CD4-positive, alpha-beta T cell treated with Interleukin-17A for 4 hours (primary cell): ENCODE measurements at regions not wholly inside any gene's neighbourhood (a gene's known extent, or its start where the extent isn't known, plus 50 kb on each side); places are given as distances from the start of the nearest gene placed in this dataset.

Source experiments
- DNase-seq: peaks from one replicate; pipeline ENCODE4 v3.0.0-alpha.2; 2020; ENCODE audit warnings: mixed read lengths

GRCh38 chr21:37967036-37967435, 50.8 kb upstream of the KCNJ6 start:
- no peak for DNase-seq

DNA sequence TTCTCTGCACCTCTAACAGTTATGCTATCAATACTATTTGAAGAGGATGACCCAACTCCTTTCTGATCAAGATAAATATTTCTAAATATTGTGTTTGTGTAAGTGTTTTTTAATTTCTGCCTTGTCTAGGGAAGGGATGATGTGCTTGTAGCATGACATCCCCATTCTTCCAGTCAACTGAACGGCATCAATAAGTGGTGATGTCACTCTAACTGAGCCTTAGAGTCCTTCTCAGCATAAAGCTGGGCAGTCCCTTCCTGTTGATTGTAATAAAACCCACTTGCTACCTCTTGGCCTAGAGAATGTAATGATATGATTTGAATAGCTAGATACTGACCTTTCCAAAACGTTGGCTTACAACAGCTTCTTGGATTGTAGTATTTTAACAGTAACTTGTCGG, 52.5 kb upstream of the KCNJ6 start:
- DNase-seq: no peak

DNA sequence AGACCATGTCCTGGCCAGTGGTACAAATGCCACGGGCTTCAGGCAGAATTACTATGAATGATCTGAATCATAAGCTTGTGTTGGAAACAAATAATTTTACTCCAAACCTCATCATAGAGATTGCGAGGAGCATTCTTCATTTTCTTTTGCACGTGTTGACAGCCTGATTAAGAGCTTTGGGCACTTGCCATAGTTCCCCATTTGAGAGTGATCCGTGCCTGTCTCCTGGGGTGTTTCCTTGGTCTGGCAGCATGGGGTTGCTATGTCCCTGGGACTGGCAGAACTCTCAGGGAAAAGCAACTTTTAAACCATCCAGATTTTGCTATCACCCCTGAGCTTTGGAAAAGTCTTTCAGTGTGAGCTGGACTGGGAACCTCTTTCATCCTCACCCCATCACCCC, 54.3 kb upstream of the KCNJ6 start:
- DNase-seq: no peak

DNA sequence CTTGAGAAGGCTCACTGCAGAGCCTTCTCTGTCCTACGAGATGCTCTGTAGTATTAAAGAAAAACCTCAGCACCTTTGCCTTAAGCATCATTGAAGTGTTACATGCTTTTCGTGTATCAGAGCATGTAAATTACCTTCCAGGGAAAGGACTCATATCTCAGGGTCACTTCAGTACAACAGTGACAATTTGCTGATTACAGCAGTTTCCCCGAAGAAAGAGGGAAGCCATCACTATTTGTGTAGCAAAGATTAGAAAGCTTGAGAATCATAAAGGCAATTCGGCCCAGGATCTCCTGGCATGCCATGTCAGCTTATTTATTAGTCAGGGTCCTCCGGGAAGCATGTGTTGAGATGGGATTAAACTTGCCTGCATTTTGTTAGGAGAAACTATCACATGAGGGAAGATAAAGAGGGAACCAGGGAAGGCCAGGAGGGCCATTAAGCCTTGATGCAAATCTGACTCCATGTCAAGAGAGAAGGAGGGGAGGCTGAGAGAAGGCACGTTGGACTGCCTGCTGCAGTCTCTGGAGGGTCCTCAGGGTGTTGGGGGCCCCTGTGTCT, 55.2 kb upstream of the KCNJ6 start:
- no peak for DNase-seq

DNA sequence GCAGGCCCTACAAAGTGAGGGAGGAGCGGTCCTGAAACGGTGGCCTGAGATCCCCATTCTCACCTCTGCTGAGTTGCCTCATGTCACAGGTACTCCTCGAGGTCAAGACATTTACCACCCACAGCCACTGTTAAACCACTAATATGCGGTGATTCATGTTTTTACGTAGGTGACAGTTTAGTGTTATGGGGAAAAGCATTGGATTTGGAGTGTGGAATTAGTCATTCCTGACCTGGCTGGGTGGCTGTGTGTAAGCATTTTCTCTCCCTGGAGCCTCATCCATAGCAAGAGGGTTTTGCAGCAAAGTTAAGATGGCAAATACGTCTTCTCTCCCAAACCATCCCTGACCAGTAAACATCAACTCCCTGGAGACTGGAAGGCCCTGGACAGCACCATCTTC, 57.8 kb upstream of the KCNJ6 start:
- no peak for DNase-seq

- DNase-seq: no peak
Observed at GRCh38 chr21:37982496-37983318, 66.5 kb upstream of the KCNJ6 start.

DNA sequence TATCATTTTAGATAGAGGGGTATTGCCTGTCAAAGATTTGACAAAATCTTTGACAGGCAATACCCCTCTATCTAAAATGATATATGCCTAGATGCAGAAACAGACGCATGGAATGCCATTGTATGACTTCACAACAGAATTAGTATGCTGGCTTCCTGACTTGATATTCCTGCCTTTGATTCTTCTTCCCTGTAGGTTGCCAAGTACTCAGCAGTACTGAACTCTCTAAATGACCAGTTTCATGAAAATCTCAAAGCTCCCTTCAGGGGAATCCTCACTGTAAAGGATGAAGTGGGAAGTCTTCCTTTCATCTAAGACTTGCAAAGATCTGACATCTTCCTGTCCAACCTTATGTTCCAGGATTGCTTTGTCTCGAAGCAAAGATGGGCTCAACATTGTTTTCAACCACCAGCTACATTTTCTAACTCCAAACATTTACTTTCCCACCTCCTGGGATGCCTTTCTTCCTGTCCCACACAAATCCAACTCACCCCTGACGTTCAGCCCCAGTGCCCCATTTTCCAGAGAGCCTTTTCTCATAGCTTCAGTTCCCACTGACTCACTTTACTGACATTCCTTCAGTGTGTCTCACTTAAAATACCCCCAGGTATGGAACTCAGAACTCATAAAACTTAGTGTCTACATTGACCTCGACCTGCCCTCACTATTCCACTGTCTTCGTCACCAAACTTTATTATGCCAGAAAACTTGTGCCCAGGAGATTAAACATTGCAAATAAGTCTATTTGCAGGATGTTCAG, 67.3 kb upstream of the KCNJ6 start:
- DNase-seq: no peak

DNA sequence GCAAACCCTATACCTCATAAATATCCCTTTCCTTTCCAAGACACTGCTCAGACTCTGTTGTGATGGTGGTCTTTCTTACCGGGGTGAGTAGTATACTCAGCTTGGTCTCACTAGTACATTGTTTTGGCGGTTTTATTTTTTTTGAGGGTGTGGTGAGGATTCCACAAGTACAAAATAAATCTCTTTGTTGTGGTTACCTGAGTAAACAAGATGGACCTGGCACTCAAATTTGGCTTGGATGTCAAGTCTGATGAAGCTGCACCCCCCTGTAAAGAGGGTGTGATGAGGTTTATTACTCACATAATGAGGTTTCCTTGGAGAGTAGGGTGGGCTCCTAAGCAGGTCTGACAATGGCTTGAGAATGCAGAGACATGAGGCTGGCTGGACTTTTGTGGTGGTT, 68.2 kb upstream of the KCNJ6 start:
- DNase-seq: no peak

DNA sequence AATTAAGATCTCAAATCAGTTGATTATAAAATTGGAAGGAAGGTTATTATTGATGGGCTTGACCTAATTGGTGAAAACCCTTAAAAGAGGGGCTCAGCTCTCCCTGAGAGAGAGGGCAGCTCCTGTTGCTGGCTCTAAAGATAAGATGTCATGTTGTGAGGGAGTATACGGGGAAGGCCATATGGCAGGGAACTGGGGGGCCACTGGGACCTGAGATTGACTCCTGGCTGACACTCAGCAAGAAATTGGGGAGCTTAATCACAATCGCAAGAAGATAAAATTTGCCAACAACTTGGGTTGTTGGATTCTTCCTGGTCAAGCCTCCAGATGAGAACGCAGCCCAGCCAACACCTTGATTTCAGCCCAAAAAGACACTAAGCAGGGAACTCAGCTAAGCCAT, 69.7 kb upstream of the KCNJ6 start:
- DNase-seq: no peak

DNA sequence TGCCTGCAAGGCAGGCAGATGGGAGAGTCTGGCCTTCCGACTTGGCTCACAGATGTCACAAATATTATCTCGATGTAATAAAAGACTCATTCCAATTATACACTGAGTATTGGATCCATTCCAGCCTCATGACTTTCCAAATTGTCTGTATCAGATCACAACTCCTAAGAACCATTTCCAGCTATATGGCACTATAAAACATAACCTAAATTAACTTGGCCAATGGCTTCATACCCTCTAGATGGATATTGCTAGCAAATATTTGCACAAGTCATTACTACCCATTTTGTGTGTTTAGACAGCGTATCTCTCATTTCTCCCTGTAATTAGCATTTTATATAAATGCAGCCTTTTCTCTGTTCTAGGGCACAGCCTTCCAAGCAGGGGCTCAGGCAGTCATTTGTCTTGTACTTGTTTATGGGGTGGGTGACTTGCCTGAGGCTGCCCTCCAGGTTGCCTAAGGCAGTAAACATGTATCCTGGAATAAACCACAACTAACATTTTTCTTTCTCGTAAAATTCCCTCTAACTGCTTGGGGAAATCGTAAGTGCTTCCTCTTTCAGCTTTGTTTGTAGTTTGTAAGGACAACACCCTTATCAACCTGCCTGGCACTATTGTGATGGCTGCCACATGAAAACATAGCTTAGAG, 70.6 kb upstream of the KCNJ6 start:
- no peak for DNase-seq

- no peak for DNase-seq
Observed at GRCh38 chr21:37987668-37988067, 71.4 kb upstream of the KCNJ6 start.

DNA sequence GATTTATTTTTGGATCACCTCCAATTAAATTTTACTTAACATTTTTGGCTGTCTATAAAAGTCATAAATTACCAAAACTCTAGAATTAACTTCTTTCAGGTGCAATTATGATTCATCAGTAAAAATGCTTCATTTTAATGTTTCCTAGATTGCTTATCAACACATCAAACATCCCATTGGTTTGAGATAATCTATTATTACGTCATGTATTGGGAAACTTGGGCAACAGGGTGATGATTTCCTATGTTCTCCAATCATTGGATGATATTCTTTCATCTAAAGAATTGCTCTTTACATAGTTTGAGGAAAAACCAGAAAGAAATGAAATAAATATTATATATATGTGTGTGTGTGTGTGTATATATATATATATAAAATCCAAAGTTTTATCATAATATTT, 76.8 kb upstream of the KCNJ6 start:
- DNase-seq: no peak

DNA sequence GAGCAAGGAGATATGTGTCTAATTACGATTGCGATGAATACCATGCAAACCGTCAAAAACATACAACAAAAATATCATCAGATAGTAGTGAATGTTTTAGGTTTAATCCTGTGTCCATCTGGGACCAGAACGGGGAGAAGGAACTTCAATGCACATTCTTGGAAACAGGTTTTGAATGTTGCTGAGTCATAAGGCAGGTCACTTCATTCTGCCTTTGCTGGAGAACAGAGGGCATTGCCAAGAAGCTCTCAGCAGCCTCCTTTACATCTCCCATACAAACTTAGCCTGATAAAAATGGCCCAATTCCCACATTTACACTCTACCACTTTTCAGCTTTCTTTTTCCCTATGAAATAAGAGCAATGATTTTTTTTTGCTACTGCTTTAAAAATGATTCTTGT, 78.0 kb upstream of the KCNJ6 start:
- DNase-seq: no peak

DNA sequence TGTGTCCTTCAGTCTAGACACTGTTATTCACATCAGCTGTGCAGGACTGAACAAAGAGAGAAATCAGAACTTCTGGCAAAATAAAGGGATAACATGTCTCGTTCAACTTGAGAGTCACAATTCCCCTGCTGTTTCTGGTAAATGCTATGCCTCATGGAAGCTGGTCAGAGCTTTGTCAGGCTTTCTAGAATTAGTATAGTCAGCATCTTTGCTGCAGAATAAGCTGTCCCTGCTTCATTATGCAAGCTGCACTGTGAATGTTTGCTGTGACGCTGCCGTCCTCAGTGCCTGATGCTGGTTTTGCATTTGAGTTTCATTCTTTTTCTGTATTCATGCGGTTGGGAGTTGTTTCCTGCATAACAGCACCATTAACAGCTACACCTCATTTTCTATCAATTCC, 96.4 kb upstream of the KCNJ6 start:
- no peak for DNase-seq

- DNase-seq: no peak
Observed at GRCh38 chr21:38013741-38014140, 97.5 kb upstream of the KCNJ6 start.

DNA sequence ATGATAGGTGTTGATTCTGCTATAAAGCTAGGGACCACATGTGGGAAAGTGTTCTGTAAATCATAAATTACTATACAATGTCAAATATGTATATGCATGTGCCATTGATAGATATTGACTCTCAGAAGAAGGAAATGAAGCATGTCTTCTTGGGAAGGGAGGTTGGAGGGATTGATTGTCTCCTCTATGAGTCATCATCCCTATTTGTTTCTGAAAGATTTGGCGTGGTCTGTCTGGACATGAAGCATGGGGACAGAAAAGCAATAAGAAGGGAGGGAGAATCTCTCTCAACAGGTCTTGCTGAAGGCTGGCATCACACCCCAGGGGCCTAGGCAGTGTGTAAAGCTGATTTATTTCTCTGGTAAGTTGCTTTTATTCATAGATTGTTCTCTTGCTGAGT, 98.0 kb upstream of the KCNJ6 start:
- DNase-seq: no peak

DNA sequence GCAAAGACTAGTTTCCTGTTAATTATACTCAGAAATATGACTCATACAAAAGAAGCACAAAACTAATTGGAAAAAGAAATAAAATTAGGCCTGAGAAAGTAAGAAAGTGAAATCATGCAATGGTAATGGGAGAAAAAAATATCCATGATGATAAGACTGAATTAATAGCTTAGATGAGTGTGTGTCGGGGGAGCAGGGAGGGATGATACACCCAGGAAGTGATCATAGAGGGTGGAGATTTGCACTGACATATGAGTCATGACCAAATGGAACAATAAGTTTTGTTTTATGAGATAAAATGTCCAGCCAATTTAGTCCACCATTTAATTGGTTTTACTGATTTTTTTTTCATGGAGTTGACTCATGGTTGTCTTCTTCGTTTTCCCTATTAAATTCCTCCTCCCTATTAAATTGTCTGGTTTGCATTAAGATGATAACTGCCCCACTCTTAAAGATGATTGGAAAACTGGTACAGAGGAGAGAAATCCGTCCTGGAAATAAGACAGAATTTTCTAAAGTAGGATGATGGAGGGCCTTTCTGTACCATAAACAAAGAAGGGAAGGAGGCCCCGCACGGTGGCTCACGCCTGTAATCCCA, 111.7 kb upstream of the KCNJ6 start:
- no peak for DNase-seq

DNA sequence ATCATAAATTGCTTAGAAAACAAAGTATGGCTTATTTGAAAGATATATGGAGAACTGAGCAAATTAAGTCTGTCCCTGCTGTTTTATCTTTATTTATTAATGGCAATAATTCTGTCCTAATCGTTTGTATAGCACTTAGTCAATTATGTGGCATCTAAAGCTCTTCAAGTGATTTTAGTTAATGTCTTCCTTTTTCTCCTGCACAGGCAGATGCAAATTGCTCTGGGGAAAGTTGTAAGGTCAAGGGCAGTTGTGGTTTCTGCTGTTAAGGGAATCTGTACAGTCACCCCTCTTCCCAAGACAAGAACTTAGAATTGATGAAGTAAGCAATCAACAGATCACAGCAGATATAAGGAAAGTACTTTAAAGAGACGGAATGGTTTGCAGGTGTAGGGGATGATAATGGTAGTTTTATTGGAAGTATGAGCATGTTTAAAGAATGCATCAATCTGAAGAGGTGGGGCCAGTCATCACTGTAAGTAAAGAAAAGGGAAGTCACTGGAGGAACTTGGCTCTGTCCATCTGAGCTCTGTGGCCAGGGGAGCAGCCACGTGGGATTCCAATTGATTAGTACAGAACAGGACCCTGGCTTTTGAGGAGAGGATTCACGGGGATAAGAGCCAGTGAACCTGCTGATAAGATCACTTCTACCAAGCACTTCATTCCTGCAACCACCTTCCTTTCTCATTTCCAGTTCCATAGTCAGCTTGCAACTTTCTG, 116.0 kb upstream of the KCNJ6 start:
- no peak for DNase-seq

DNA sequence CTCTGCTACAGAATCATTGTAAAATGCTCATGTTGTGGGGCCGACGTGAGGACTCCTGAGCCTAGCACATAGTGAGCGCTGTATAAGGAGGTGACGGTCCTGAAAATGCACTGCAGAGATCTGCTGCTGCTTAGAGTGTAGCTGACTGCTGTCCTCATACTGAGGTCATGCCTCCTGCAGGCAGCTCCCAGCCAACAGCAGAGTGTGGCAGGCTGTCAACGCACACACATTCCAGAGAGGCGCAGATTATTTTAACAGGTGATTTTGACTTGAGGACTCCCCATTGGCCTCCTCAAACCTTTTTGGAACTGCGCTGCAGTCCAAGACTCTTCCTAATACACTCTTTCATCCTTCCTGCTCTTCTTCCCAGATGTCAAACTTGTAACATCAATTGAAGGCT, 119.8 kb upstream of the KCNJ6 start:
- no peak for DNase-seq

DNA sequence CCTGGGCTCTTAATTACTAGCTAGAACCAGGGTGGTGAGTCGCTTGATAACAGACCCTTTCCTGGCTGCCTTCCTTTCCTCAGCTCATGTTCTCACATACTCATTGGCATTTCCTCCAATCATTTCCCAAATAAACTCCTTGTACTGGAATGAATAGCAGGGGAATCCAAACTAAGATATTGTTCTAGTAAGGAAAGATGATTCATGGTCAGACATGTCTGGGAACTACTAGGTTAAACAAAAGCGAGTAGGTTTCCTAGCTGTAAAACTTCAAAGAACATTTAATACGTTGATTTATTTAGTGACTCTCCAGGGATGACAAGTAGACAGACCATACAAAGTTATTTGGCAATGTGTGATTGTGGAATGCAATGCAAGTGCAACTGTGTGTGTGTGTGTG, 121.2 kb upstream of the KCNJ6 start:
- no peak for DNase-seq

DNA sequence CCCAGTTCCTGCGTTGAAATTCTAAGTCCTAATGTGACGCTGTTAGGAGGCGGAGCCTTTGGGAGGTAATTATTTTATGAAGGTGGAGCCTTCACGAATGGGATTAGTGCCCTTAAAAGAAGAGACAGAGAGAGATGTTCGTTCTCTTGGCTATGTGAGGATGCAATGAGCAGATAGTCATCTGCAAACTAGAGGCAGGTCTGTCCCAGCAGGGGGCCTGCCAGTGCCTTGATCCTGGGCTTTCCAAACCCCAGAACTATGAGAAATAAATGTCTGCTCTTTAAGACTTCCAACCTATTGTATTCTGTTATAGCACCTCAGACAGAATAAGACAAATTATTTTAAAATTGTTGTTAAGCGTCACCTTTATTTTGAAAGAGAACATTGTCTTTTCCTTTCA, 123.1 kb upstream of the KCNJ6 start:
- no peak for DNase-seq

DNA sequence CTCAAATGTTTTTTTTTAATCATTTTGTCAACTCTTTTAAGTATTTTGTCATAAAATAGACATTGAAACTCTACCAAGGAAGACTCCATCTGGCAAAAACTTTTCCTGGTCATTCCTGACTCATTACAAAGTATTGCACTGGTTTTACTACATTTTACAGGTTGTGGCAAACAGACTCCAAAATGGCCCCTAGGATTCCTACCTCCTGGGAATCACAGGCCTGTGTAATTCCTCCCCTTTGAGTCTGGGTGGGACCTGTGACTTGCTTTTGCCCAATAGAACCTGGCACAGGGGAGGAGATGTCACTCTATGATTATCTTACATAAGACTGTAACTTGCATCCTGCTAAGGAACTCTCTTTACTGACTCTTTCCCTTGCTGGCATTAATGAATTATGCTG, 123.6 kb upstream of the KCNJ6 start:
- DNase-seq: no peak

DNA sequence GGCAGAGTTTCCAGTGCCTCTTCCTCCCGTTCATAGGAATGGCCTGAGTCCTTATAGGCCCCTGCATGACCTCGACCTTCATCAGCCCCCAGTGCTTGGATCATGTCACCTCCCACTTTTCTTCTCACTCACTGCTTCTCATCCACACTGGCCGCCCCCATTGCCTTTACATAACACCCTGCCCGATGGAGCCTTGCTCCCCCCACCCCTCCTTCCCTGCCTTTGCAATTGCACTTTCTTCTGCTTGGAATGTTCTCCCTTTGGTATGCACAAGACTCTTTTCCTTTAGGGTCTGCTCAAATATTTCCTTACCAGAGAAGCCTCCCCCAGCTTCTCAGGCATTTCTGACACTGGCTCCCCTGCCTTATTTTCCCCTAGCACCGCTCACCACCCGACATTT, 125.2 kb upstream of the KCNJ6 start:
- DNase-seq: no peak
